NCI-H1417 (cell line): ENCODE measurements at regions not wholly inside any gene's neighbourhood (a gene's known extent, or its start where the extent isn't known, plus 50 kb on each side); places are given as distances from the start of the nearest gene placed in this dataset.
A peak's percentile ranks its signal among the peaks of the same experiment; 100 is the strongest.
"Not testable (repeated sequence)": the region's sequence is repeated elsewhere in the genome, so short reads cannot be mapped to it uniquely, and the experiment has no call there.

Experiments used
- DNase-seq, 3 experiments: peaks; one replicate each; lab custom pipeline; 2025; lab: John Stamatoyannopoulos, UW

DNA sequence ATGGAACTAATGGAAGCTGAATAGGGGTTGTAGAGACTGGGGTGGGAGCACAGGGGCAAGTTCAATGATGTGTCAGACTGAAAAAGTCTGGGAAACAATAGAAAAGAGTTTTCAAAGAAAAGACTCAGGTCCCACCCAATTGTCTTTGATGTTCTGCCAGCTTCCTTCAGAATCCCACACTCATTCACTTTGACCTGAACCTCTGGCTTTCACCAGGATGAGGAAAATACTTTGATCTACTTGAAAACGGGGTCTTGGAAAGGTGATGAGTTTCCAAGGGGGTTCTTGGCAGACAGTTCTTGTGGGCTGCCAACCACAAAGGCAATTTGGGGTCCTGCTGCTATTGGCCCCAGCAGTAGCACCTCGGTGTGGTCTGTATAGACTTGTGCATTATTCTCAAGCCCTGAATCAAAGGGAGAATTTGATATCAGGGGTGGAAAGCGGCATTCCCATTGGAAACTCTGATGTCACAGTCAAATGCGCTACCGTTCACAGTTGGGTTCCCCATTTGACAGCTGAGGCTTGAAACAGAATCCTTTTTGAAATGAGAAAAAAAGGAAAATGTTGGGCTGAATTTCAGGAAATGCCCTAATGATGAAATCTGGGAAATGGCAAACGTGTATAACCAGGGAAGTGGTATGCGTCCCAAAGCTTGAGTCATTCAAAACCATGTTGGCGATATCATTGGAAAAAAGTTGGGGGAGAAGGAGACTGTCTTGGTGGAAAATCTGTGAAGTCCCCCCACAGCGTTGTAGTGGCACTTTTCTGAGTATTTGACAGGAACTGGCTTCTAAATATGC, 229.2 kb upstream of the LRTM1 start:
- no peak for DNase-seq

DNA sequence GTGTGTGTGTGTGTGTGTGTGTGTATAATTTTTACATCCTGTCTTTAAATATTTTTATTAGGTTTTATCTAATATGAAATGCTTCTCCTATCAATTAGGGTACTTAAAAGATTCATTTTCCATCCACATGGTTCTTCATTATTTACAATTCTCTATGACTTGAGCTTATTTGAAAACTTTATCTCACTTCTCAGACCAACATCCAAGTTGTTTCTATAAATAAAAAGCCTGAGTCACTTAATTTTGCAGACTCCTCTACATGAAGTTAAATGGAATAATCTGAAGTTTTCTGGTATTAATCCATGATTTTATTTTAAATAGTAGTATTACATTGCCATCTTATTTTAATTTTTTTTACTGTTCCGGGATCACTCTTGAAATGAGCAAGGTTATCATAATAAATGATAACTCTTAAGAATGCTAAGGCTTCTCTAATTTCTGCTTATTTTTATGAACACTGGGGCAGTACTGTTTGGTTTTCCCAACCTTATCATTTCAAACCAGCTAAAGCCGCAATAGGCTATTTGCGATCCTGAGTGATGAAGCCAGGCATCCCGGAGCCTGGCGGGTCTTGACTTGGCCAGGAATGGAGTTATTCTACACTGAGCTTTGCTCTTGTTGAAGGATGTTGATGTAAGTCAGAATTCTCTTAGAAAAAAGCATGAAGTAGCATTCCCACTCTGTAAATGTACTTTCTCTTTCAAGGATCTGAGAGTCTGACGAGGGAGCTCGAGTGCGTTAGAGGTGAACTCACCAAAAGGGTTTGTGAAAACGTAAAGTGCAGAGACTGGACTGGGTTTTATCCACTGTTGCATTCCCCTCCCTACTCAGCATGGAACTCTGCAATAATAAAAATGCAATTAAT, 220.2 kb upstream of the LRTM1 start:
- DNase-seq = no peak

DNA sequence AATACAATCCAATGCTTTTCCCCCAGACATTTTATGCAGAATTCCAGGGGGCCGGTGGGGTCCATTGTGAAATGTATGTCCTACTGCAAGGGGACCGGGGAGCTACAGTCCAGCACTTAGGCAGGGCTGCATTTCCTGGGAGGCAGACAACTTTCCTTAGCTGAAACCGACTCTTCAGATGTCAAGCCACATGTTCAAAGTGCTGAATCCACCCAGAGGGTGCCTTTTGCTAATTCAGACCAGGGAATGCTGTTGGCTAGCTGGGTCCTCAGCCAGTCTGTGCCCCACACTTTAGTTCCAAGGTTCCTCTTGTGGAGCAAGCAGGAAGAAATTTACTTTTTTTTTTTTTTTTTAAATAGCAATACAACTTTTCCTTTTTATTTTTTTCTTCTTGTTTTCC, 219.5 kb upstream of the LRTM1 start:
- no peak for DNase-seq

DNA sequence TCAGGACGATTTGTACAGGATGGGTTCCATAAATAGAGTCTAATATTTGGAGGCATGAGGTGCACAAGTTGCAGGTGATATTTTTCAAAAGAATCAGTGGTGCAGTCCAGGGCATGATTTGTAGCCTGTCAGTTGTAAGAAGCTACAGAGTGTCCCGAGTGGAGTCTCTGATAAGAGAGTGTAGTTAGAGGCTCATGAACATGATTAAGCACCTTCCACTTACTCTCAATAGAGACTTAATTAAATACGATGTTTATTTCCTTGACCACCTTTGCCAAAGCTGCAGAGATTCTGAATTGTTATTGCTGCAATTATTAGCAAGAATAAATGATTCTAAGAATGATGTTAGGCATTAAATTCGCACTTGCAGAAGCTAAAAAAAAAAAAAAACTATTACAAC, 218.4 kb upstream of the LRTM1 start:
- DNase-seq = no peak

DNA sequence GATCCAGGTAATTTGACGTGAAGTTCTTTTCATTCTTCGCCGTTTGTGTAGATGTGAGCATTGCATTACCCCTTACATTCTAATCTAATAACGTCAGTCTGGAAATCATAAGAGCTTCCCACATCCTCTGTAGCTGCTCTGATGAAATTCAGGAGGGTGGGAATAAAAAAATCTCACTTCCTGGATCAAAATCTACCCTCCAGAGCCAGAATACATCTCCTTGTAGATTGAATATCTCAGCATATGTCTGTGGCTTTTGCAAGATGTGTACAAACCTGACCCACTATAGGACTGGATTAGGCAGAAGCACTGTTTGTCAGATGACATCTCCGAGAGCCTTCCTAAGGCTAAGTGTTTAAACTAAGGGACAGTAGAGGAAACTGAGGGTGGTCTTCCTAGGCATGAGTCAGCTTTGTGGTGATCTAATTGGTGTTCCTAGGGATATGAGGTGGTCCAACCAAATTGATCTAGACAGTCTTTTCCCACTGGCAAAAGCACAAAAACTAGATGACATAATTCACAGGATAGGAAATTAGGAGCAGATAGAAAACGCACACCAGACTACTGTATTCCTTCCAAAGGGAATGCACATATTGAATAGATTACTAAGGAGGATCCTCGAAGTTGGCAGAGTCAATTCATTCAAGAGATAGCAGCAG, 216.3 kb upstream of the LRTM1 start:
- no peak for DNase-seq

DNA sequence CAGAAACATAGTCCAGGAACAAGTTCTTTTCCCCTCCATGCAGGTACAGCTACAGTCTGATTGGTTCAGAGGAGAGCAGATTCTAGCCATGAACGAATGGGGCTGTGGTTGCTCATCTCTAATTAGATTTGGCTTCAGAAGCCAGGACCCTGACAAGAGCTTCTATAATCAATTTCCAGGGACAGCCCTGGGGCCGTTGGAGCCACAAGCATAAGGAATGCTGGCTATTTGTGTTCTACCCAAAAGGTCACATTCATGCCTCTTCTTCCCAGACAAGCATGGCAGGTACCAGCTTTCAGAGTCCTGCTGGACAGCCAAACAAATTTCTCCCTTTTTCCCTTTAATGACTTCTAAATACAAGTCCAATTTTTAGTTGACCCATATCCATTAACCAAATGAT, 215.5 kb upstream of the LRTM1 start:
- no peak for DNase-seq

DNA sequence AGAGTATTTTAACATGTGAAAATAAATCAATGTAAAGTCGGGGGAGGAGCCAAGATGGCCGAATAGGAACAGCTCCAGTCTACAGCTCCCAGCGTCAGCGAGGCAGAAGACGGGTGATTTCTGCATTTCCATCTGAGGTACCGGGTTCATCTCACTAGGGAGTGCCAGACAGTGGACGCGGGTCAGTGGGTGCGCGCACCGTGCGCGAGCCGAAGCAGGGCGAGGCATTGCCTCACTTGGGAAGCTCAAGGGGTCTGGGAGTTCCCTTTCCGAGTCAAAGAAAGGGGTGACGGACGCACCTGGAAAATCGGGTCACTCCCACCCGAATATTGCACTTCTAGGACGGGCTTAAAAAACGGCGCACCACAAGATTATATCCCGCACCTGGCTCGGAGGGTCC, 208.4 kb upstream of the LRTM1 start:
- DNase-seq = not testable (repeated sequence)

DNA sequence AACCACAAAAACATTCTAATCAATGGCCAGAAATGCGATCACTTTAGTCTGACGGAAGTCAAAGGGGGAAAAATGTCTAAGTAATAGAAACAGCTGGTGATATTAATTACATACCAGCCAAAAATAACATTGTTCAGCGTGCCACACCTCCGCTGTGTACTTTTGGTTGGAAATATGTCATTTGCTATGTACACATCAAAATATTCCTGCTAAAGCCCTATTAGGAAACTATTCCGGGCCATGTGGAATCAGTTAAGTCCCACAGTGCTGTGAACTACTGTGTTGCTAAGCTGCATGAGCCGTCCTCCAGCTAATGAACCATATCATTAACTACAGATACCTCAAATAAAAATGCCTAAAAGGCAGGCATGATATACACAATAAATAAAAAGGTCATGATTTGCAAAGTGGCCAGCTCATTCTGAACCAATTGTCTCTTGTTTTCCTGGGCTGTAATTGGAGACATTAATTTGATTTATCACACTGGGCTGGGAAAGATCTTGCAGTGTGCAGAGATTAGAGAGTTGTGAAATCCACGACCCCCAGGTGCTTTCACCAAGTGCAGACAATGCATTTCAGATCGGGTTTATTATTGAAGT, 200.5 kb upstream of the LRTM1 start:
- DNase-seq = peak in 2 of 3 experiments; percentile 69 to 95

DNA sequence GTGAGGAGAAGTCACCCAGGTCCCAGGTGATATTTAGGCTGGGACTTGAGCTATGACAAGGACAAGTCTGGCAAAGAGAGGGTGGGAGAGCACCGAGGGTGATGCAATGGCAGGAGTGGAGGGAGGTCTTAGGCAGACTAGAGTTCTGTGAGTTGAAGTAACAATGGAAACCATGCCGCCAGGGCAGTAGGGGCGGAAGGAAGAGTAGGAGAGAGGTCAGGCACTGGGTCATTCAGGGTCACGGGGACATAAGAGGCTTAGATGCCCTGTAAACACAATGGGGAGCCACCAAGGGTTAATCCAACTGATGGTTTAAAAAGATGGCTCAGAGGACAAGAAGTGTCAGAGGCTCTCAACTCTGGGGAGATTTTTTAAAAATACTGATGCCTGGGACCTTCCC, 199.7 kb upstream of the LRTM1 start:
- DNase-seq = peak in 2 of 3 experiments; percentile 11 to 28

DNA sequence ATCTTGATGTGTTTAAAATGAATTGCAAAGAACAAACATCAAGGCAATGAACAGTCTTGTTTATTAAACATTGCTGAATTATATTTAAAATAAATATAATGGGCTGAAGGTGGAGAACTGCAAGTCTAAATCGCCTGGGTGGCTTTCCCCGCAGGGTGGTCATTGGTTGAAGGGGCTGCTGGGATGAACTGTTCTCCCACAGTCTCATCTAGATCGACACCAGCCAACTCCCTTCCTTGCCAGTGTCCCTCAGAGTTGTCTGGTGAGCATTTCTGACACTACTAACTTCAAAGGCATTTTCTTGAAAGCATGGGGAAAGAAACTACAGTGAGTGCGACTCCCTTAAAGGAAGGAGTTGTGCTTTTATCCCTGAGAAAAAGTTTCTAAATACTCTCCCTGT, 196.5 kb upstream of the LRTM1 start:
- no peak for DNase-seq
